Right hindlimb (tissue), 1 donor: ENCODE measurements at regions not wholly inside any gene's neighbourhood (a gene's known extent, or its start where the extent isn't known, plus 50 kb on each side); places are given as distances from the start of the nearest gene placed in this dataset.
"Not testable (repeated sequence)": the region's sequence is repeated elsewhere in the genome, so short reads cannot be mapped to it uniquely, and the experiment has no call there.

Experiments
- DNase-seq: peaks from one replicate; pipeline ENCODE4 v3.0.0-alpha.2; 2018

DNA sequence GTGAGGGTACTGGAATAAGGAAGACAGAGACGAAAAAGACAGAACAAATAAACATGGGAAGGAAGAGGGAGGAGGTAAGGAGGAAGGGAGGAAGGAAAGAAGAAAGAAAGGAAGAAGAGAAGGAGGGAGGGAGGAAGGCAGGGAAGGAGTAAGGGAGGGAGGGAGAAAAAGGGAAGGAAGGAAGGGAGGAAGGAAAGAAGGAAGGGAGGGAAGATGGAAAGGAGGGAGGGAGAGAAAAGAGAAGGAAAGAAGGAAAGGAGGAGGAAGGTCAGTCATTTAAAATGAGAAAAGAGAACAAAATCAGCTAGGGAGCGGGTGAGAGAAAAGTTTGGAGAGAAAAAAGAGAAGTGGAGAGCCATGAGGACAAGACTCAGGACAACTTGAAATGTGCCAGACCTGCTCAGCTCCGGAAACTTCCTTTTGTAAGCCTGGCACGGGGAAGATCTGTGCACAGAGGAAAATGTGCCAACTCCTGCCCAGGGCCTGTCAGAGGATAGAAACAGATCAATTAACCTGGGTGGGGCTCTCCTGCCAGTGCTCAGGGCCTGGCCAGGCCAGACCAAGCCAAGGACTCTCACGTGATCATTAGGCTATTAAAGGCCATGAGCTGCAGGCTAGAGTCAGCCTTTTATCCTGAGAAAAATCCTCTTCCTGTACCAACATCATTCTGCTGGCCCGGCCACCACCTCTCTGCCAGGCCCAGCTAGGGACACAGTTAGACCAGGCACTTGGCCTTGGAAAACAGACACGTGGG lies 50.1 kb upstream of the BCL6 start:
- DNase-seq: no peak

DNA sequence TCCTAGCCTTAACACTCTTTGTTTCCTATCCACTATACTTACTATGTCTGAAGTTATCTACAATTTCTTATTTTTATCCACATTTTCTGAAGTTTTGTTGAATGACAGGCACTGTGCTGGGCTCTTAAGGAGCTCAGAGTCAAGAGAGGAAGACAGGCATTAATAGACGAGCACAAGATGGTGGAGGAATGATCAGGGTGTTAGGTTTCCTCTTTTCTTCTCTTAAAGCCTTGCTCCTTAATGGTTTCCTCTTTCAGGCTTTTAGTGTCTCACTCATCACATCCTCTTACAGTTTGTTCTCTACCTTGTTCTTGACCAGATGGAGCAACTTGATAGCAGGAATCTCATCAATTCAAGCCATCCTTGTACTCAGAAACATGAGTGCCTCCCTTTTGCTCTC lies 52.9 kb upstream of the BCL6 start:
- no peak for DNase-seq

DNA sequence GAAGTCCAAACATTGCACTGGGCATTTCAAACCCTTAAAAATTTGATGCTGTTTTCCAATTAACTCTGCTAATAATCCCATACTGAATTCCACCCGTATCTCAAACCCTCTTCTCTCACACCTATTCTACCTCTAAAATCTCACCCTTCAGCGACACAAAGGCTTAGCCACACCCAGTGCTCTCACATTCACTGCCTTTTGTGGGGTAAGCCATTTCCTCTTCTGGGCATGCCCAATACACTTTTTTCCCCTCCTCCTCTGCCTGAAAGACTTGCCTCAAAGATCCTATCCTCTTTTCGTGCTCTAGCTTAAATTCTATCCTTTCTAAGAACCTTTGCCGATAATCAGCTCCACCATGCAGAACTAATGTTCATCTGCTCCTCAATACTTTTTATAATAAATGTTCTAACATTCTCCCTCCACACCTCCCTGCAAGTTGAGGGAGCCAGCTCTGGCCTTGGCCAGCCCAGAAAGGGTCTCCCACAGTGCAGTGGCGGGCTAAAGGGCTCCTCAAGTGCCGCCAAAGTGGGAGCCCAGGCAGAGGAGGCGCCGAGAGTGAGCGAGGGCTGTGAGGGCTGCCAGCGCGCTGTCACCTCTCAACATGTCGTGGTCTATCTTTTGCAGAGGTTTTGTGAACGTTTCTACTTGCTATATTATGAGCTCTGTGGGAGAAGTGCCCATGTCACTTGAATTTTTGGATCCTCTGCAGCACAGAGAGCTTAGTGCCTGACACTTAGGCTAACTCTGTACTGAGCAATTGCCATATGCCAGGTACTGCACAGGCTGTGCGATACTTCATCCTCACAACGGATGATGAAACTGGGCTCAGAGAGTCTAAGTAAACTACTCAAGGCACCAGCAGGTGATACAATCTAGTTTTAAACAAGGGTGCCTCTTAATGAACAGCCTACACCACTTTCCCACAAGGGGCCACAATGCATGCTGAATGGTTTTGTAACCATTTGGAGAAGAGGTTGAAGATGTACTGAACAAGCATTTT lies 53.6 kb upstream of the BCL6 start:
- no peak for DNase-seq

DNA sequence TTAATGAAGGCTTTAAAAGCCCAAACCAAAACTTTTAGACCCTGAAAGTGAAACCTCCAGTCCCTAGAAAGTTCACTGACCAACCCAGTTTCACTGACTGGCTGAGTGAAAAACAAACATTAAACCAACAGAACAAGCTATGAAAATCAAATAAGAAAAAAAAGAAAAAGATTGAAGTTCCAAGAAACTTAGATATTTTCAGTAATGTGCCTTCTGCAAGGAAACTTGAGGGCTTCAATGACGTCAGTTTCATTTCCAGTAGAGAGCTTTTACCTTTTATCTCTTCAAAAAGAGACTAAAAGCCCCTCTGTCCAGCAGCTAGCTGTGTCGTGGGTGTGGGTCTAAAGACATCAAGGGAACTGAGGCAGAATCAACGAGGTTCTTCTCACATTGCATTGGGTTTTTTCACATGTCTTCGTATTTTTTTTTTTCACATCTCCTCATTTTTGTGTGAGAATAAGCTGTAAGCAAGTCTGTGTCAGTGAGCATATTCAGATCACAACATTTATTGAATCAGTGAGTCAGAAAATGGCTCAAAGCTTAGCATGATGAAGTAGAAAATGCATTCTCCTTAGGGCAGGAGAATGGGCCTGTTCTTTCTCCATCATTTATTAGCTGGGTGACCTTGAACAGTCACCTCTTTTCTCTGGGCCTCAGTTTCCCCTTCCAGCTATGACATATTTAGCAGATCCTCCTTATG lies 54.8 kb upstream of the BCL6 start:
- no peak for DNase-seq

DNA sequence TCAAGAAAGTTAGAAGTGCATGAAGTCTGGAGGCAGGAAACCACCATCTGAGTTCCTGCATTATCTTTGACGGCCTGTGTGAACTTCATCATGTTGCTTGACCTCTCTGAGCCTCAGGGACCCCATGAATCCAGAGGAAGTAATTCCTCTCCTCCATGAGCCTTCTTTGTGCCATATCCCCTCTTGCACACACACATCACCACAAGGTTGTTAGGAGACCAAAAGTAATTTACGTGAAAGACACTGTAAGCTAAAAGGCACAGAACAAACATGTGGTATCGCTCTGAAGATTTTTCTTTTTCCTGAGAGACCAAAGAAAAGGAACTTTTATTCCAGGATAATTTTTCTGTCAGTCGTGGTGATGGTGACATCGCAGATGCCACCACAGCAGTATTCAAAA lies 55.9 kb upstream of the BCL6 start:
- no peak for DNase-seq

DNA sequence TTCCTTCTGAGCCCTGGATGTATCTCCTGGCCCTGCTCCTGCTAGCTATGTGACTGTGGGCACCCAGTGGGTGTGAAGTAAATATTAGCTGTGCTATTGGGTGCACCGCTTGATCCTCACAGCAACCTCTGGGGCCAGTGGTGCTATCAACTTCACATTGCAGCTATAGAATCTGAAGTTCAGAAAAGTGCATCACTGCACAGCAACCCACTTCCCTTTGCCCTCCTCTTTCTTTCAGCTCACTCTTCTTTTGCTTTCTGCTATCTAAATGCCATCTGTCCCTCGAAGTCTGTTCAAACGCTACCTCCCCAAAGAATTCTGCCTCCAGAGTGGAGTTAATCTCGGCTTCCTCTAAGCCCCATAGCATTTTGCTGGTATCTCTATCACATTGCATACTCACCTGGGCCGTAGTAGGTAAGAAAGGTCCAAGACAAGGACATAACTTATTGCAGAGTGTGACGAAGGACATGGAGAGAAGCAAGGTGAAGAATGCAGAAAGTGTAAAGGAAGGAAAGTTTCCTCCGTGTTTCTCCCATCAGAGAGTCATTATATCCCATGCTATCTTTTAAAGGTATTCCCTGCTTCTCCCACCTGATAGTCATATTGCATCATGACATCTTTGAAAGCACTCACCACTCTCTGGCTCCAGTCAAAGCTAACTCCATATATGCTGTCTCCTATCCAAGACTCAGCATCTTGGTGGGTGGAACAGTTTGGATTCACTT lies 57.1 kb upstream of the BCL6 start:
- no peak for DNase-seq

DNA sequence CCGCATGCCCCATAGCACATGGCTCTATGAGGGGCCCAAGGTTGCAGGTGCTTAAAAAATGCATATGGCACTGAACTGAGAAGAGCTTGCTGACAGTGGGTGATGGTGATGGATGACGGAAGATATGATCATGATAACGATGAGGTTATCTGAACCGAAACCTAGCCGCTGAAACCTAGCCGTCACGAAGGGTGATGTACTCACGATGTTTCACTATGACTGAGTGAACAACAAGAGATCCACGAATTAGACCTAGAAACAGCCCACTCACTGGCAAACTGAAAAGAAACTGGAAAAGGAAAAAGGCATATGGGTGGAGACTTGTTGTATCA lies 57.6 kb upstream of the BCL6 start:
- DNase-seq: no peak

DNA sequence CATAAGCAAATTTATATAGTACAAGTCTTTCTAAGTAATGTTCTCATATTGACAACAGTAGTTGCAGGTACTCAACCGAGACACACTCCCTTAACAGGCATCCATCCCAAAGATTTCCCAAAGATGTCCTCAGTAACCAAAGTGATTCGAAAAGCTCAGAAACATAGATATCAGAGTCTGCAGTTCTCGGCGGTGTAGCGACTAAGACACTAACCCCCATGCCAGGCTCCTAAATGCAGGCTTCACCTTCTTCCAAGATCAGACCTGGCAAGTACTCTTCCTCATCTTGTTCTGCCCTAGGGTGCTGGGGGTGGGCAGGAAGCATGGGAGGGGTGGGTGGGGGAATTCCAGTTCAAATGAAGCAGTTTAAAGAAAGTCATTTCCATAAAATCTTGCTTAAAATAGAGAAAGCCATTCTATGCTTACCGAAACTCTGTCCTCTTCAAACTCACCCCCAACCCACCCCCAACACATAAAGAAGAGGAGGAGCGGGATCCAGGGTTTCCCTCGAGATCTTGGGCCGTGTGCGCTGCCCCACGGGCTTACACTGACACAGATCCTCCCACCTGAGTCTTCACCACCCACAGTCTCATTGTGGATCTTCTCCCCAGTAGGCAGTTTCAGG lies 59.0 kb upstream of the BCL6 start:
- no peak for DNase-seq

DNA sequence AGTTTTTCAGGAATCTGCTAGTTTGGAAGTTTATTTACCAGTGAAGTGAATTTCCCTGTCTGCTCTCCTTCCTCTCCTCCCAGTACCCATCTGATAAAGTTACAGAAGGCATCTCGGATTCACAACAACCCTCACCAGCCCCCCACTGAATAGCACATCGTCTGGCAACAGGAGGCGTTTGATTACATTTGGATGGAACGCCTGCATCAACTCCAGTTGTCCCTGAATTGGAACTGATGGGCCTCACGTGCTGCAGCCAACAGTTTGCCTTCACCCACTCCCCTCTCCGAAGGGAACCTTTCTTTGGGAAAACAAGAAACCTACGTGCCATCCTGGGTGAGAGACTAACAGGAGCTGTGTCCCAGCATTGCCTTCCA lies 59.5 kb upstream of the BCL6 start:
- DNase-seq: no peak

DNA sequence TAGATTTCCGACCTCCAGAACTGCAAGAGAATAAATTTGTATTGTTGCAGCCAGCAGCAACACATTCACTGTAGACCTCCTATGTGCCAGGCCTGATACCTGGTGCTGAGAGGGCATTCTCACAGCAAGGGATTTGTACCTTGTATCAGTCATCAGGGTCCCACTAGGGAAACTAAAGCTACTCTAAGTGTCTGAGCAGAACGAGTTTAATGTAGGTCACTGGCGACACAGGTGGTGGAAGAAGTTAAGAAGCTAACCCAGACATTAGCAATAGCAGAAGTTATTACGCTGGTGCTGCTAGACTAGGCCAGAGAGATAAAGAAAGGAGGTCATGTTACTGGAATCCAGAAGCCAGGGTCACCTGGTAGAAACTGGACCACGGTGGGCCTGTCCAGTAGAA lies 60.5 kb upstream of the BCL6 start:
- no peak for DNase-seq

DNA sequence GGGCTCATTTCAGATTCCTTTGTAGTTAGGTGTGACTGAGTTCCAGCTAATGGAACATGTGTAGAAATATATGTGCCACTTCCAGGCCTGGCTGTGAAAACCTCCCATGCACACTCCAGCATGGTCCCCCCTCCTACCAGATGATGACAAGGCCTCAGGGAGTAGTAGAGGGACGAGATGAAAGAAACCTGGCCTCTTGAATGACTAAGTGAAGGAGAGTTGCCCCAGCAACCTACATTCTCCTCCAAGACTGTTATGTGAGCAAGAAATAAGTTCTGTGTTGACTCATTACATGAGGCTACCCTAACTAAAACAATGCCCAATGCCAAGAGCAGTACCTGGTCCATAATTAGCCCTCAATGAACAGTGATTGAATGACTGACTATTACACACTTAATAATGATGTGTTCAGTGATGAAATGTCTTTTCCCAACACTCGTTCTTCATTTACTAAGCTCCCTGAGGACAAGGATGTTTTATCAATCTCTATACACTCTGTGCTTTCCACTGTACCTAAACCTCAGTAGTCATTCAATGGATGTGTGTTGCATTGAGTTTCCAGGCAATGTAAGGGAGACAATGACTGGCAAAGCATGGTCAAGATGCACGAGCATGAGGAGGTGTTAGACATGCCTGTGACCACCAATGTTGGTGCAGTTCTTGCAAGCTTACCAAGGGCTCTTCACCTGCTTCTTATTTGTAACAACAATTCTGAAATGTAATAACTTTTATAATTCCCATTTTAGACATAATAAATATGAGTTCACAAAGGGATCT lies 62.0 kb upstream of the BCL6 start:
- DNase-seq: no peak

DNA sequence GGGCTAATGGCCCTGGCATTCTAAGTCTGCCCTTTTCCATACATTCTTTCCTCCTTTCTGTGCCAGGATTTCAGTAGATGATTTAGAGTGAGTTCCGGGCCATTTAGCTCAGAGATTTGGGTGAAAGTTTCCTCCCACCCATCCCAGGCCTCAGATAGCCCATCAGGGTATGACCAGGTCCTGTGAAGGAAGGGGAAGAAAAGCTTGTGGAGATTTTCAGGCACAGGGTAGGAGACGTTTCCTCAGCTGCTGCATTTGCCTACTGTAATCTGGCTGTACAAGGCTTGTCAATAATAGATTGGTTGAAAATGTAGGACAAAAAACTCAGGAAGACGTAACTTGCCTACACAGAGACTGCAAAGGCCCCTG lies 63.2 kb upstream of the BCL6 start:
- no peak for DNase-seq

DNA sequence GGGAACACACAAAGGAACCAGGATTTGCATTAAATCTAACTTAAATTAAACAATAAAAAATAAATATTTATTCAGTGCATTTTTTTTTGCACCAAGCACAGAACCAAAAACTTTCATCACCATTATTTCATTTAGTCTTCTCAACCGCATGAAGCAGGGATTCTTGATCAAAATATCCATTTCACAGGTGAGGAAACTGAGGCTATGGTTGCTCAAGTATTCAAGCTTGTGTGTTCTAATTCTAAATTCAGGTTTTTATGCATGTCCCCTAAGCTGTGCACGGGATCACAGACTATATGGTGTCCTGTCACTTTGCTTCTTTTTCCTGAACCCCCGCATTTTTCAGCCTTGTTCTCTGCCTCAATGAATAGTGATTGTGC lies 64.3 kb upstream of the BCL6 start:
- DNase-seq: no peak

DNA sequence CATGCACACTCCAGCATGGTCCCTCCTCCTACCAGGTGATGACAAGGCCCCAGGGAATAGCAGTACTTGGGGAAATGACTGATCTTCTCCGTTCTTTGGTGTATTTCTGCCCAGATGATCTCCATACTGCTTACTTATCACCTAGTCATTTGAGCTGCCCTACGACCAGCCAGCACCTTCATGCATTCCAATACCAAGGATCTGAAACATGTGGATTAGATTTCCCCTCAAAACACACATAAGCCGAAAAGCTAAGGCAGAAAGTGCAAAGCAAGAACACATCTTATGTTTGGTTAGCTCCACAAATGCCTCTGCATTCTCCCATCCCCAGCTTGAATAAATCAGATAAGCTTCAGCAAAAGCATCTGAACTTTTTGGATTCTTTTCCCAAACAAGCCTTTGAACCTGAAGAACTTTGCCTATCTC lies 64.8 kb upstream of the BCL6 start:
- DNase-seq: no peak

DNA sequence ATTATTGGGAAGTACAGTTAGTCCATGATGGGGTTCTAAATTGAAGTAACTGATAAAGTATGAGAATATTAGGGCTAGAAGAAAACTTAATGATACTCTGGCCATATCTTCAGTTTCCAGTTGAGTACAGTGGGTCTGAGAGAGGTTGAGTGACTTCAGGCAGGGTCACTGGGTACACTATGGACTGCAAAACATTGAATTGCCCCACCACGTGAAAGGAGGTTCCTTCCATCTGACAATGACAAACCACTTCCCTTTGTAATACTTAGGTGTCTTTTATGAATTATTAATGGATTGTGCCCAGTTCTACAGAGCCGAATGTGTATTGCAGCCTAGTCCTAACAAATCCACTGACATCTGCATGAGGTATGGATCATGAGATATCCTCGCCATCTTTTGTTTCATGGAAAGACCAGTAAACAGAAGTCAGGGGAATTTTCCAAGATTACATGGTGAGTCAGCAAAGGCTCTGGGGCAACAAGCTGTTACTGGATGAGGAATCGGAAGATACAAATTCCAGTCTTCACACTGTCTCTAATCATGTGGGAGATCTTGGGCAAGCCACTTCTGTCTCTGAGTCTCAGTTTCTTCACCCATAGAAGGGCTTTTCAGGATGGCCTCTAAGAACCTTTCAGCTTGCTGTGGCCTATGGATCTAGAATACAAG lies 66.5 kb upstream of the BCL6 start:
- DNase-seq: no peak

DNA sequence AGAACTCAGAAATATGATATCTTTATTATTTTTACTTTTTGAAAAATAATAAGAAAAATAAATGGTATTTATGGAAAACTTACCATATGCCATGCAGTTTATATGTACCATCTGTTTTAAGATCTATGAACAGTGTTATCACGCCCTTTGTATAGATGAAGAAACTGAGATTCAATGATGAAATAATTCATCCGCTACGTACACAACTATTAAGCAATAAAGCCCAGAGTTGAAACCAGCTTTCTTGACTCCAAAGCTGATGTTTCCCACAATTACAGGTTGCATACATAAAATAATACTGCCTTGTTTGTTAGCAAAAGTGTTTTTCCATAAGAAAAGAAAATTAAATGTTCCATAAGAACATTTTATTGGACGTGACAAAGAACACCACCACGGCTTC lies 67.2 kb upstream of the BCL6 start:
- no peak for DNase-seq

DNA sequence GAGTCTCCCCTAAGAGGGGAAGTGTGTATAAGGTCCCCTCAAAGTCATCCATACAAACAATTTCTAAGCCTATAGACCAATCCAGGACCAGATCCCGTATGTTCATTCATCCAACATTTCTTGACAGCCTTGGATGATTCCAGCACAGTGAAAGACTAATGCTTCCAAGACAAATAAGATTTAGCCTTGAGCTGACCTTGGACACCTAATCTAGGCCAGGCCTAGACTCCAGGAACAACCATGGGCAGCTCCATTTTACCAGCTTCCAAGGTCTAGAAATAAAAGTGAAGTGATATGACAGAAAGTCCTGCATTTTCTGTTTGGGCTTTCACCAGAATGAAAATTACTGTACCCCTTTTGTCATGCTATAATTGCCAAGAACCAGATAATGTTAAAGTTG lies 67.9 kb upstream of the BCL6 start:
- DNase-seq: no peak

DNA sequence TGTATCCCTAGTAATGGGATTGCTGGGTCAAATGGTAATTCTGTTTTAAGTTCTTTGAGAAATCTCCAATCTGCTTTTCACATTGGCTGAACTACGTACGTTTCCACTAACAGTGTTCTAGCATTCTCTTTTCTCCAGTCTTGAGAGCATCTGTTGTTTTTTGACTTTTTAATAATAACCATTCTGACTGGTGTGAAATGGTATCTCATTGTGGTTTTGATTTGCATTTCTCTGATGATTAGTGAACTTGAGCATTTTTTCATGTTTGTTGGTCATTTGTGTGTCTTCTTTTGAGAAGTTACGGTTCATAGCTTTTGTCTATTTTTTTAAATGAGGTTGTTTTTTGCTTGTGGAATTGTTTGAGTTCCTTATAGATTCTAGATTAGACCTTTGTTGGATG lies 72.5 kb upstream of the BCL6 start:
- not testable (repeated sequence) for DNase-seq

DNA sequence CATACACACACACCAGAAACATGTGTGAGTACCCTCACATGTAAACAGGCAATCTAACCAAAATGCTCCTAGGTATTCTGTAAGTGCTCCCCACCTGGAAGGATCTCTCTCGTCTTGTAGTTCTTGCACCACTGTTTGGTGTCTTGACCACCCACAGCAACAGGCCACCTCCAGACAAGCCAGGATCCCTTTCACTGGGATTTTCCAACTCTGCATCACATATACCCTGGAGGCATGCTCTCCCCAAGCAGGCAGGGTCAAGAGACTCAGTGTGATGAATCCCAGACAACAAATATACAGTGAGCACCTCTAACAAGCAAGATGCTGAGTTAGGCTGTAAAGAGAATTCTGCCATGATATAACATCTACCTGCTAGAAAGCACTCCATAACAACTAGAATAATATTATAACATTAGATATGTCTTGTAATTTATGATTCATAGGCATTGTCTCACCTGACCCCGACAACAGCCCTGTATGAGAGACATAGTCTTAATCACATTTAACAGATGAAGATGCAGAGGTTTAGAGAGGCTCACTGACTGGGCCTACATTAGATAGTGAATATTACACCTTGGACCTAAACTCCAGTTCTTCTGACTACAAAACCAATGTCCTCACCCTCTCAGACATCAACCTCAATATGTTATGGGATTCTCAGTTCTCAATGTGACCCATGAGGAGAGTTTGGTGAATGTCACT lies 76.5 kb upstream of the BCL6 start:
- DNase-seq: no peak

DNA sequence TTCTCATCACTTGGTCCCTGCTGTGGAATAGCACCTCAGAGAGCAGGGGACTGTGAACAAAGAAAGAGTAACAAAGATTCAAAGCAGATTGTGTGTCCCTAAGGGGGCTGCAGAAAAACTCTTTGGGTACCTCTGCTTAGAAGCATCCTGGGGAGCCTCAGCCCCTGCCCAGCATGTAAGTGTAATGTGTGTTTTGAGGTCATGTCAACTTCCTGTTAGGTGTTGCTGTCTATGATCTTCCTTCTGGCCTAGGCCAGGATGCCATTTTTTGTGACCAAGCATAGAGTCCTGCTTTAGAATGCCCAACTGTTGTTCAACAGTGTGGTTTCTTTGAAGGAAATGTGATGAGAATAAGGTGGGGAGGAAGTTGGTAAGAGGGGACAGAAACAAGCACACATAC lies 77.1 kb upstream of the BCL6 start:
- no peak for DNase-seq

DNA sequence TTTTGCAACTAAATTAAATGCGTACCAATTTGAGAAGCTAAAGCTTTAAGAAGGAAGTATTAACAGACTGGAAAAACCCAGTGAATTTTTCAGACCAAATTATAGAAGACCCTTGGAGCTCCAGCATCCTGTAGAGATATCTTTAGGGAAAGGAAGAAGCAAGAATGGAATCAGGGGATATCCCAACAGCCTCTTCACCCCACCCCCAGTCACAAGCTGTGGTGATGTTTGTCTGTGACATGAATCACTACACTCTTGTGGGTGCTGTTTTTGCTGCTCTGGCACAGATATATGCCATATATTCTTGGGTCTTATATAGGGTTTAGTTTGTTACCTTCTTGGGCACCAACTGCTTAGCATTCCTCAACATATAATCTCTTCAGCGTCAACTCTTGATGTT lies 78.5 kb upstream of the BCL6 start:
- no peak for DNase-seq
